K562 (cell line): ENCODE measurements at regions not wholly inside any gene's neighbourhood (a gene's known extent, or its start where the extent isn't known, plus 50 kb on each side); places are given as distances from the start of the nearest gene placed in this dataset.

Source experiments
- ATAC-seq: fragments of 200-7000 bp; cut with Tn5 transposase; 3 replicates; pipeline ENCODE4 v1.9.1; 2020; ENCODE audit warnings: moderate library complexity
- BruUV-seq: library from RNA; stranded (reverse); fragments of 400-500 nt; replicated peaks from 2 replicates; lab custom pipeline; 2021; lab: Mats Ljungman, UMichigan
- CTCF ChIA-PET: fragments of 300-600 bp; formaldehyde crosslinking; extraction: SDS; loops from one replicate; lab custom pipeline; 2021; ENCODE audit warnings: low intra/inter-chr PET ratio; lab: Yijun Ruan, JAX
- POLR2A ChIA-PET: fragments of 300-600, 350-650 bp; sonication (Branson Sonifier 250); formaldehyde crosslinking; extraction: SDS; loops from one replicate; lab custom pipeline; 2021; ENCODE audit warnings: antibody characterized with exemption, inconsistent platforms; lab: Yijun Ruan, JAX
- DNase-seq, 4 experiments: peaks; one replicate each; pipeline versions ENCODE4 v3.0.0 to v3.0.0-alpha.2; 2011 to 2018; ENCODE audit warnings: low spot score in 3 of 4, mixed read lengths in 3 of 4; ENCODE audit errors: extremely low read depth in 1 of 4
- FAIRE-seq: peaks from 2 replicates; lab custom pipeline; 2011; peaks lifted over from hg19 to GRCh38; lab: Jason Lieb, UNC
- H2AFZ ChIP-seq: 2 replicates; pipeline ENCODE4 v1.6.0; 2011; ENCODE audit warnings: low read depth, low read length, control low read depth, inconsistent platforms
- H3K27ac ChIP-seq: fragments of 200-600 bp; 3 replicates; pipeline ENCODE4 v1.8.0; 2011; ENCODE audit warnings: low read depth, mild to moderate bottlenecking, control low read depth, inconsistent platforms, low read length, moderate library complexity, mixed read lengths; ENCODE audit errors: extremely low read depth
- H3K27me3 ChIP-seq, 2 experiments: fragments of 300-600 bp in 1 of 2; 2 replicates in 1 of 2; 3 replicates in 1 of 2; pipeline versions ENCODE4 v1.6.0 to v1.8.0; 2011; ENCODE audit warnings: inconsistent platforms in 2 of 2, low read length in 2 of 2, mild to moderate bottlenecking in 1 of 2, mixed read lengths in 1 of 2, moderate library complexity in 1 of 2; ENCODE audit not compliant: control insufficient read depth in 2 of 2, insufficient read depth in 2 of 2
- H3K36me3 ChIP-seq: fragments of 300-600 bp; 3 replicates; pipeline ENCODE4 v1.8.0; 2011; ENCODE audit warnings: mild to moderate bottlenecking, low read length, inconsistent platforms; ENCODE audit not compliant: control insufficient read depth, insufficient read depth
- H3K4me1 ChIP-seq, 2 experiments: fragments of 200-600 bp in 1 of 2; replicated peaks in 1 of 2; 2 replicates in 1 of 2; 3 replicates in 1 of 2; pipeline versions ENCODE4 v1.5.1 to v1.8.0; 2011; ENCODE audit warnings: inconsistent platforms in 2 of 2, low read length in 2 of 2, mild to moderate bottlenecking in 1 of 2, mixed read lengths in 1 of 2, moderate library complexity in 1 of 2; ENCODE audit not compliant: control insufficient read depth in 2 of 2, insufficient read depth in 2 of 2
- H3K4me2 ChIP-seq: 2 replicates; pipeline ENCODE4 v1.6.1; 2011; ENCODE audit warnings: low read length, control low read depth, inconsistent platforms, mixed read lengths; ENCODE audit not compliant: insufficient read depth
- H3K4me3 ChIP-seq: fragments of 200-600 bp; sonication (generic), shearing (Covaris generic); 2 replicates; pipeline ENCODE4 v1.5.1; 2016; ENCODE audit warnings: control low read depth, inconsistent platforms
- H3K79me2 ChIP-seq: fragments of 200-600 bp; 3 replicates; pipeline ENCODE4 v1.8.0; 2011; ENCODE audit warnings: low read length, inconsistent platforms; ENCODE audit not compliant: control insufficient read depth, insufficient read depth
- H3K9ac ChIP-seq, 2 experiments: 2 replicates each; pipeline versions ENCODE4 v1.6.0 to v1.6.1; 2011; ENCODE audit warnings: low read depth in 2 of 2, low read length in 2 of 2, control low read depth in 1 of 2, inconsistent platforms in 1 of 2, mild to moderate bottlenecking in 1 of 2, mixed read lengths in 1 of 2; ENCODE audit not compliant: insufficient read depth in 1 of 2
- H3K9me1 ChIP-seq: one replicate; pipeline ENCODE4 v1.6.0; 2011; ENCODE audit warnings: inconsistent platforms, mild to moderate bottlenecking, low read length, moderate library complexity; ENCODE audit not compliant: control insufficient read depth, insufficient read depth
- H3K9me3 ChIP-seq: replicated peaks from 2 replicates; pipeline ENCODE4 v1.5.1; 2011; ENCODE audit warnings: low read depth, low read length, inconsistent platforms; ENCODE audit not compliant: control insufficient read depth, insufficient read depth
- H4K20me1 ChIP-seq: replicated peaks from 2 replicates; pipeline ENCODE4 v1.6.1; 2011; ENCODE audit warnings: low read length, inconsistent platforms, mixed read lengths; ENCODE audit not compliant: control insufficient read depth, insufficient read depth
- BCL6 ChIP-seq: fragments of 250-450 bp; sonication (Bioruptor Pico); IDR thresholded peaks from 2 replicates; pipeline ENCODE4 v1.4.0; 2020
- CBFA2T3 ChIP-seq: fragments of 450-650 bp; IDR thresholded peaks from 2 replicates; pipeline ENCODE4 v1.6.1; 2017
- DIDO1 ChIP-seq: fragments of 450-650 bp; IDR thresholded peaks from 2 replicates; pipeline ENCODE4 v1.6.1; 2016; ENCODE audit warnings: low read depth, missing biosample characterization, missing genetic modification characterization
- EZH2 ChIP-seq: IDR thresholded peaks from 2 replicates; pipeline ENCODE4 v1.6.1; 2012; ENCODE audit warnings: low read depth, mild to moderate bottlenecking, inconsistent platforms, low read length, borderline replicate concordance
- MTA2 ChIP-seq: fragments of 450-650 bp; IDR thresholded peaks from 2 replicates; pipeline ENCODE4 v1.6.1; 2016; ENCODE audit warnings: low read depth
- NR2F6 ChIP-seq: fragments of 450-650 bp; formaldehyde crosslinking; IDR thresholded peaks from 2 replicates; pipeline ENCODE4 v1.4.0; 2020; ENCODE audit warnings: mild to moderate bottlenecking
- RFX5 ChIP-seq: IDR thresholded peaks from 2 replicates; pipeline ENCODE4 v1.6.1; 2011; ENCODE audit warnings: low read depth, mild to moderate bottlenecking, improper control_type of control experiment, low read length
- TAL1 ChIP-seq: fragments of 450-650 bp; IDR thresholded peaks from 2 replicates; pipeline ENCODE4 v1.6.1; 2016; ENCODE audit warnings: mild to moderate bottlenecking
- TEAD4 ChIP-seq, 2 experiments: sonication (generic) in 1 of 2; formaldehyde crosslinking in 1 of 2; IDR thresholded peaks; 2 replicates each; pipeline versions ENCODE4 v1.6.1 to v1.8.0; 2012 to 2022; ENCODE audit warnings: borderline replicate concordance in 1 of 2, inconsistent platforms in 1 of 2, low read length in 1 of 2, mild to moderate bottlenecking in 1 of 2, missing genetic modification reagents in 1 of 2
- ZNF347 ChIP-seq: fragments of 450-650 bp; formaldehyde crosslinking; IDR thresholded peaks from 2 replicates; pipeline ENCODE4 v1.4.0; 2020; ENCODE audit warnings: low read depth, mild to moderate bottlenecking, moderate library complexity
- ZNF644 ChIP-seq: fragments of 200-800 bp; sonication (Bioruptor generic); IDR thresholded peaks from 2 replicates; pipeline ENCODE4 v1.6.1; 2016; ENCODE audit warnings: low read depth, missing genetic modification characterization, missing compliant biosample characterization
- in situ Hi-C: fragments of 300-500 bp; cut with MboI; formaldehyde crosslinking; loops from 4 replicates; pipeline ENCODE4 v1.15.0; 2018; ENCODE audit warnings: inconsistent platforms, mixed read lengths
- intact Hi-C: fragments of 100-400 bp; cut with micrococcal nuclease; formaldehyde crosslinking; loops from 2 replicates; pipeline ENCODE4 v1.14.2; 2022
- TF ChIP-seq, protein P1 (sequence below): fragments of 250-450 bp; sonication (Bioruptor Pico); IDR thresholded peaks from 2 replicates; pipeline ENCODE4 v1.8.0; 2021; ENCODE audit warnings: moderate library complexity, mild to moderate bottlenecking, inconsistent platforms

GRCh38 chr3:30501526-30501925 is 104.9 kb upstream of the TGFBR2 start:
- Histone ChIP-seq H3K9ac (no peak overlapping the region), H3K36me3 (no peaks in the 10 kb centered on the region), H3K9me3 (no peaks in the 10 kb centered on the region), H3K4me3 (no peak overlapping the region), H3K27ac (no peak overlapping the region), H3K4me1 (no peaks in the 10 kb centered on the region), H2AFZ (no peak overlapping the region), H3K4me2 (no peak overlapping the region), H3K27me3 (no peaks in the 10 kb centered on the region), H4K20me1 (no peaks in the 10 kb centered on the region), H3K9me1 (no peaks in the 10 kb centered on the region), H3K79me2 (no peaks in the 10 kb centered on the region)
- in situ Hi-C loops (no loop called here), intact Hi-C loops (no loop called here)
- DNase-seq (no peak), ATAC-seq (no peak), FAIRE-seq (no peak)
- ChIA-PET POLR2A (no interaction called here), CTCF (no interaction called here)
- BruUV-seq = no TSS peak
- TF ChIP-seq NR2F6 (CRISPR knock-in tag) (no peak), CBFA2T3 (no peak), ZNF644 (tag) (no peak), TEAD4 (IDR thresholded peaks at IDR 0.05; ENCODE audit: low read length) (no peak), TEAD4 (CRISPR knock-in tag; IDR thresholded peaks at IDR 0.05; ENCODE audit: borderline replicate concordance) (no peak), TAL1 (no peak), ZNF347 (CRISPR knock-in tag) (no peak), RFX5 (no peak), MTA2 (no peak), DIDO1 (tag) (no peak), EZH2 (no peak), BCL6 (CRISPR knock-in tag) (no peak)
- TF ChIP-seq, protein P1, sequence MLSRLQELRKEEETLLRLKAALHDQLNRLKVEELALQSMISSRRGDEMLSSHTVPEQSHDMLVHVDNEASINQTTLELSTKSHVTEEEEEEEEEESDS (CRISPR knock-in tag) = no peak
